OCI-M2 (cell line): ENCODE measurements at regions not wholly inside any gene's neighbourhood (a gene's known extent, or its start where the extent isn't known, plus 50 kb on each side); places are given as distances from the start of the nearest gene placed in this dataset.

Experiments used
- DNase-seq: peaks from one replicate; lab custom pipeline; 2025; ENCODE audit not compliant: unreplicated experiment; lab: John Stamatoyannopoulos, UW

- DNase-seq, result no peak
Measured at GRCh38 chr7:131624536-131624935, 68.1 kb upstream of the PODXL start.

GRCh38 chr7:131623154-131623553 is 66.7 kb upstream of the PODXL start:
- DNase-seq, result no peak

- no peak for DNase-seq
Measured at GRCh38 chr7:131621652-131622051, 65.2 kb upstream of the PODXL start.

- DNase-seq, result no peak
Measured at GRCh38 chr7:131620673-131621609, 64.5 kb upstream of the PODXL start.

- DNase-seq, result no peak
Measured at GRCh38 chr7:131619336-131620305, 63.2 kb upstream of the PODXL start.

GRCh38 chr7:131618391-131618790 is 62.0 kb upstream of the PODXL start:
- DNase-seq, result no peak

- no peak for DNase-seq
Measured at GRCh38 chr7:131616487-131617200, 60.2 kb upstream of the PODXL start.

GRCh38 chr7:131613909-131614308 is 57.5 kb upstream of the PODXL start:
- no peak for DNase-seq

GRCh38 chr7:131610007-131610406 is 53.6 kb upstream of the PODXL start:
- DNase-seq, result no peak

- no peak for DNase-seq
Measured at GRCh38 chr7:131608116-131608500, 51.7 kb upstream of the PODXL start.

GRCh38 chr7:131607291-131608115 is 51.1 kb upstream of the PODXL start:
- no peak for DNase-seq

- no peak for DNase-seq
Measured at GRCh38 chr7:131606346-131607290, 50.2 kb upstream of the PODXL start.
